Upper lobe of left lung (tissue), 6 donors: ENCODE measurements at regions not wholly inside any gene's neighbourhood (a gene's known extent, or its start where the extent isn't known, plus 50 kb on each side); places are given as distances from the start of the nearest gene placed in this dataset.
A peak's percentile ranks its signal among the peaks of the same experiment; 100 is the strongest.

Source experiments
- ATAC-seq, 2 donors: fragments of 200-7000 bp; cut with Tn5 transposase; one replicate each; pipeline ENCODE4 v1.9.1; 2022; ENCODE audit warnings: mild to moderate bottlenecking in 2 of 2, moderate library complexity in 2 of 2; ENCODE audit not compliant: low FRiP score in 2 of 2
- DNase-seq, 2 donors: peaks; one replicate each; pipeline ENCODE4 v3.0.0-alpha.2; 2019 to 2020
- H3K27ac ChIP-seq, 4 donors: fragments of 200-600 bp; sonication (generic); one replicate each; pipeline ENCODE4 v1.5.1; 2016 to 2019
- H3K27me3 ChIP-seq, 4 donors: fragments of 200-600 bp; sonication (generic); one replicate each; pipeline ENCODE4 v1.5.1; 2017 to 2019
- H3K36me3 ChIP-seq, 4 donors: fragments of 200-600 bp; sonication (generic); one replicate each; pipeline ENCODE4 v1.5.1; 2016 to 2019
- H3K4me1 ChIP-seq, 4 donors: fragments of 200-600 bp; sonication (generic); one replicate each; pipeline ENCODE4 v1.5.1; 2018 to 2019
- H3K4me3 ChIP-seq, 4 donors: fragments of 200-600 bp; sonication (generic); one replicate each; pipeline ENCODE4 v1.5.1; 2017 to 2019; ENCODE audit warnings: mild to moderate bottlenecking in 2 of 4, moderate library complexity in 1 of 4
- H3K9me3 ChIP-seq, 4 donors: fragments of 200-600 bp; sonication (generic); one replicate each; pipeline ENCODE4 v1.5.1; 2018 to 2019
- CTCF ChIP-seq, 6 experiments: fragments of 450-650 bp in 4 of 6; fragments of 200-600 bp in 2 of 6; sonication (generic) in 2 of 6; IDR thresholded peaks; one replicate each; pipeline ENCODE4 v1.5.1; 2016 to 2019; ENCODE audit warnings: antibody characterized with exemption in 6 of 6
- EP300 ChIP-seq, 4 donors: sonication (generic); formaldehyde crosslinking; IDR thresholded peaks; one replicate each; pipeline ENCODE4 v1.5.1; 2017; ENCODE audit warnings: antibody characterized with exemption in 4 of 4, control low read depth in 2 of 4
- POLR2A ChIP-seq, 4 donors: fragments of 450-650 bp; IDR thresholded peaks; one replicate each; pipeline ENCODE4 v1.5.1; 2016 to 2017; ENCODE audit warnings: antibody characterized with exemption in 4 of 4, mild to moderate bottlenecking in 2 of 4
- POLR2AphosphoS5 ChIP-seq, 2 donors: sonication (generic); formaldehyde crosslinking; IDR thresholded peaks; one replicate each; pipeline ENCODE4 v1.5.1; 2017; ENCODE audit warnings: antibody characterized with exemption in 2 of 2
- WGBS, 2 donors: methylation state at CpG; one replicate each; pipeline ENCODE4 v1.1.5; 2017 to 2018; 5-methylcytosine and 5-hydroxymethylcytosine counted together
- donor health status: DM: no; HTN: no; CAD: no; lungs with moderate emphysema.
- donor health status: DM: no; HTN: yes; CAD: no; lungs with severe emphysema.

- WGBS, 2 donors = 68 to 74% methylated on average over 13 of the region's 13 CpGs
- Histone ChIP-seq H3K27me3 (no peaks in the 10 kb centered on the region), H3K27ac (peak overlapping the region; percentile 80 to 94 (median 84)), H3K9me3 (no peaks in the 10 kb centered on the region), H3K4me3 (peak overlapping the region in 3 of 4 donors; percentile 69 to 91 (median 89)), H3K36me3 (no peaks in the 10 kb centered on the region), H3K4me1 (peaks cover 0 to 23% (median 11%) of the 10 kb centered on the region in 4 donors)
- ATAC-seq = peak; percentile 5 to 84
- DNase-seq = peak; percentile 61 to 63
- peak; percentile 14 to 28 for TF ChIP-seq POLR2AphosphoS5 (IDR thresholded peaks at IDR 0.05)
- peak in 1 of 4 donors; percentile 21 for TF ChIP-seq POLR2A (IDR thresholded peaks at IDR 0.05)
- no peak for TF ChIP-seq EP300 (IDR thresholded peaks at IDR 0.05)
- peak in 4 of 6 experiments; percentile 27 to 69 (median 31) for TF ChIP-seq CTCF (IDR thresholded peaks at IDR 0.05)
Measured at GRCh38 chr4:41358647-41359421, 102.1 kb downstream of the UCHL1 start.

GRCh38 chr4:41359422-41359775 is 102.7 kb downstream of the UCHL1 start:
- Histone ChIP-seq H3K27me3 (no peaks in the 10 kb centered on the region), H3K9me3 (no peaks in the 10 kb centered on the region), H3K4me3 (peak overlapping the region in 3 of 4 donors; percentile 69 to 91 (median 89)), H3K27ac (peak overlapping the region; percentile 80 to 94 (median 84)), H3K36me3 (no peaks in the 10 kb centered on the region), H3K4me1 (peaks cover 0 to 26% (median 14%) of the 10 kb centered on the region in 4 donors)
- 57 to 71% methylated on average over 5 of the region's 5 CpGs for WGBS, 2 donors
- TF ChIP-seq CTCF (IDR thresholded peaks at IDR 0.05) (peak in 1 of 6 experiments; percentile 4), POLR2AphosphoS5 (IDR thresholded peaks at IDR 0.05) (no peak), EP300 (IDR thresholded peaks at IDR 0.05) (no peak), POLR2A (IDR thresholded peaks at IDR 0.05) (peak in 1 of 4 donors; percentile 52)
- no peak for DNase-seq
- ATAC-seq = peak in 1 of 2 donors; percentile 12

GRCh38 chr4:41359836-41360213 is 103.1 kb downstream of the UCHL1 start:
- ATAC-seq (no peak), DNase-seq (no peak)
- Histone ChIP-seq H3K36me3 (no peaks in the 10 kb centered on the region), H3K9me3 (no peaks in the 10 kb centered on the region), H3K4me3 (peak overlapping the region; percentile 66 to 91 (median 79)), H3K27me3 (no peaks in the 10 kb centered on the region), H3K4me1 (peaks cover under 1 to 26% (median 14%) of the 10 kb centered on the region in 4 donors), H3K27ac (peak overlapping the region; percentile 80 to 94 (median 84))
- TF ChIP-seq CTCF (IDR thresholded peaks at IDR 0.05) (no peak), POLR2AphosphoS5 (IDR thresholded peaks at IDR 0.05) (no peak), EP300 (IDR thresholded peaks at IDR 0.05) (no peak), POLR2A (IDR thresholded peaks at IDR 0.05) (no peak)
- 55 to 63% methylated on average over 11 of the region's 11 CpGs for WGBS, 2 donors

GRCh38 chr4:41360214-41360920 is 103.6 kb downstream of the UCHL1 start:
- DNase-seq = peak; percentile 70 to 94
- H3K4me1 ChIP-seq = peaks cover 3 to 26% (median 15%) of the 10 kb centered on the region in 4 donors
- H3K27ac ChIP-seq = peak overlapping the region; percentile 80 to 94 (median 84)
- H3K27me3 ChIP-seq = no peaks in the 10 kb centered on the region
- WGBS, 2 donors = 3% methylated on average over 38 of the region's 92 CpGs; no CpG with 5 or more reads in 1 of the 2 donors
- no peaks in the 10 kb centered on the region for H3K9me3 ChIP-seq
- no peak for TF ChIP-seq EP300 (IDR thresholded peaks at IDR 0.05)
- peak in 3 of 4 donors; percentile 27 to 72 (median 41) for TF ChIP-seq POLR2A (IDR thresholded peaks at IDR 0.05)
- TF ChIP-seq POLR2AphosphoS5 (IDR thresholded peaks at IDR 0.05) = peak; percentile 9 to 47
- peak in 1 of 6 experiments; percentile 28 for TF ChIP-seq CTCF (IDR thresholded peaks at IDR 0.05)
- peak; percentile 83 to 90 for ATAC-seq
- H3K4me3 ChIP-seq = peak overlapping the region; percentile 66 to 91 (median 79)
- H3K36me3 ChIP-seq = no peaks in the 10 kb centered on the region
